ENCODE measurements at regions not wholly inside any gene's neighbourhood (a gene's known extent, or its start where the extent isn't known, plus 50 kb on each side); places are given as distances from the start of the nearest gene placed in this dataset.

DNA sequence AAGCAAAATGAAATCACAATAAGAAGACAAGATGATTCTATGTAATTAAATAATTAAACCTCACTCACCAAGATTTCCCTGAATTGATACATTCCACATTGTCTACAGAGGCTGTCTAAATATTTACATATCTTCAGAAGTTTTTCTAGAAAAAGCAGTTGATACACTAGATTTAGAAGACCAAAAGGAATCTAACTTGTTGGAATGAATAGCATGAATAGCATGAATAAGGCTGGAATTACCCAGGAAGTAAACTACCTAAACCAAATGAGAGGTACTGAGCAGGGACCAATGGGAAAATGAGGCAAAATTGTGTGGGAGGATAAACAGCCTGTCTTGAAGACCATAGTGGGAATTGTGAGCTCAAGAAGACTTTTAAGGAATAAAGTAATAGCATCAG is 479.7 kb downstream of the TXNL1 start:
- TF ChIP-seq, protein P1, sequence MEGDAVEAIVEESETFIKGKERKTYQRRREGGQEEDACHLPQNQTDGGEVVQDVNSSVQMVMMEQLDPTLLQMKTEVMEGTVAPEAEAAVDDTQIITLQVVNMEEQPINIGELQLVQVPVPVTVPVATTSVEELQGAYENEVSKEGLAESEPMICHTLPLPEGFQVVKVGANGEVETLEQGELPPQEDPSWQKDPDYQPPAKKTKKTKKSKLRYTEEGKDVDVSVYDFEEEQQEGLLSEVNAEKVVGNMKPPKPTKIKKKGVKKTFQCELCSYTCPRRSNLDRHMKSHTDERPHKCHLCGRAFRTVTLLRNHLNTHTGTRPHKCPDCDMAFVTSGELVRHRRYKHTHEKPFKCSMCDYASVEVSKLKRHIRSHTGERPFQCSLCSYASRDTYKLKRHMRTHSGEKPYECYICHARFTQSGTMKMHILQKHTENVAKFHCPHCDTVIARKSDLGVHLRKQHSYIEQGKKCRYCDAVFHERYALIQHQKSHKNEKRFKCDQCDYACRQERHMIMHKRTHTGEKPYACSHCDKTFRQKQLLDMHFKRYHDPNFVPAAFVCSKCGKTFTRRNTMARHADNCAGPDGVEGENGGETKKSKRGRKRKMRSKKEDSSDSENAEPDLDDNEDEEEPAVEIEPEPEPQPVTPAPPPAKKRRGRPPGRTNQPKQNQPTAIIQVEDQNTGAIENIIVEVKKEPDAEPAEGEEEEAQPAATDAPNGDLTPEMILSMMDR (IDR thresholded peaks at IDR 0.05) = no peak
- no peak for TF ChIP-seq SIN3A (IDR thresholded peaks at IDR 0.05; ENCODE audit: borderline replicate concordance, insufficient read depth, low read depth, low read length)
- TF ChIP-seq POLR2AphosphoS5 (IDR thresholded peaks at IDR 0.05; ENCODE audit: low read depth, low read length) = no peak

Data from Panc1 (cell line).